Fibroblast of gingiva (primary cell): ENCODE measurements at regions not wholly inside any gene's neighbourhood (a gene's known extent, or its start where the extent isn't known, plus 50 kb on each side); places are given as distances from the start of the nearest gene placed in this dataset.

Experiments used
- DNase-seq: peaks from one replicate; pipeline ENCODE4 v3.0.0-alpha.2; 2011; ENCODE audit warnings: low read depth

DNA sequence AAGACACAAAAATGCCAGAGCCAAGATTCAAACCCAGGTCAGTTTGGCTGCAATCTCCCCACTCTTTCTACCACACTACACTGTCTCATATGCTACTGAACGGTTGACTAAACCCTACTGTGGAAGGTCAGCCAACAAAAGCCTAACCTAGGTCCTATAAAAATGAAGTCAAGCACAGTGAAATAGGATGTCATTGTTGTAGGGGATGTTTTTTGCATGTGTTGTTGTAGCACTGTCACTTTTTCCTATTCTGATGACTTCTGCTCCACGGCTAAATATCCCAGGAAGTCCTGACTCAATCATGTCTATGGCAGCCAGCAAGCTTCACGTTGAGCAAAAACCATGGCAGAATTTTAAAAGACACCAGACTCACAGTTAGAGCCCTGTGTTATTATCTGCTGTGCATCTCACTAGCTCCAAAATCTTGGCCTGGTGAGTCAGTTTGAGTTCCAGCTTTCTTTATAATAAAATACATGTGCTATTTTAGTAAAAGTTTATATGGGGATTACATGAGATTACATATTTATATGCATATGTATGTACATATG is 322.1 kb upstream of the NT5E start:
- no peak for DNase-seq

DNA sequence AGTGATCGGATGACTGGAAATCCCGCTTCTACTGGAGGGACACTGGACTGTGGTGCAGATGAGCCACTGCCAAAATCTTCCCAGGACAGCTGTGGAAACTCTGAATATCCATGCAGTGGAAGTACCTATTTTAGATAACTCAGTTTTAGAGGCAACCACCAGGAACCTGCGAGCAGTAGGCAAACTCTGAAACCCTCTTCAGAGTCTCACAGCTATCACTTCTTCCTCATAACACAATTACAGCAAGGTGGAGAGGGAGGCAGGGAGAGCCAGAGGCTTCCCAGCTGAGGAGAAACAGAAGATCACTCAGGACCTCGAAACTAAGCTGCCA is 322.8 kb upstream of the NT5E start:
- DNase-seq, result no peak

DNA sequence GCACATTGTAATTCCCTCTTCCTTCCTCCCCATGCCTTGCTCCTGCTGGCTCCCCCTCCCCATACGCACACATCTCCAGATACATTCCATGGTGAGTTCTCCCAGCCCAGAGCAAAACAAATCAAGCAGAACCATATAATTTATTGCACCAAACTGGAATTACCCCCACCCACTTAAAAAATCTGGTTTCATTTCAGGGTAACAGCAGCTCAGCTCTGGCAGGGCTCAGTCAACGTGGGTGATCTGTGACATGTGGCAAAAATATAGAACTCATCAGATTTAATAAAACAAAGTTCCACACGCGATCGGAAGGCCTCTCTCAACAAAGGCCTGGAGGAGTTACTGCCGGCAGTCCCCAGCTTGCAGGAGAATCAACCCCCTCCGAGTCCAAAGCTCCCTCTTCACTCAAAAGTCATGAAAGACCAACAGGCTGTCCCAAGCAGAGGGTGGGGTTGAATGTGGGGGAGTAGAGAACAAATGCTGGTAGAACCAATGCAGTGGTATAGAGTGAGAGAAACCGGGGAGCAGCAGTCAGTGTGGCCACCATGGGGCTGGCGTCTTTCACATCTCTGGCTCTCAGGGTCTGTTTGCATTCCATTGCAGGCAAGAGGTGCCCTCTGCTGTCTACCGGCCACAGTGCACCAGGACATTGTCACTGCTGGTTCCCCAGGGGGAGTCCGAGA is 323.3 kb upstream of the NT5E start:
- peak; percentile 66 for DNase-seq

DNA sequence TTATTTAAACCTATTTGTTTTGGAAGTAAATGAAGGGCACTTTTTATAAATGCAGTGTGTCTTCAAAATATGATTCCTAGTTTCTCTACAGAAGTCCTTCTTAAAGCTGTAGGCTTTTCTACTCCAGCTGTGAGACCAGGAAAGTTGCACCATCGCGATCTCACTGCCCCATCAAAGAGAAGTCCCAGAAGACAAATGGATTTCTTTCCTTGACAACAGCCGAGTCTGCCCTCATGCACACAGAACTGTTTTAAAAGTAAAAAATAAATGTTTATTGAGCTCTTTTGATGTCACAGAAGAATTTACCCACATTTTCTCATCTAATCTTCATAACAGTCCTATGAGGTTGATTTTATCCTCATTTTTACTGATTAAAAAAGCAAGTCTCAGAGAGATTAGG is 324.4 kb upstream of the NT5E start:
- no peak for DNase-seq

DNA sequence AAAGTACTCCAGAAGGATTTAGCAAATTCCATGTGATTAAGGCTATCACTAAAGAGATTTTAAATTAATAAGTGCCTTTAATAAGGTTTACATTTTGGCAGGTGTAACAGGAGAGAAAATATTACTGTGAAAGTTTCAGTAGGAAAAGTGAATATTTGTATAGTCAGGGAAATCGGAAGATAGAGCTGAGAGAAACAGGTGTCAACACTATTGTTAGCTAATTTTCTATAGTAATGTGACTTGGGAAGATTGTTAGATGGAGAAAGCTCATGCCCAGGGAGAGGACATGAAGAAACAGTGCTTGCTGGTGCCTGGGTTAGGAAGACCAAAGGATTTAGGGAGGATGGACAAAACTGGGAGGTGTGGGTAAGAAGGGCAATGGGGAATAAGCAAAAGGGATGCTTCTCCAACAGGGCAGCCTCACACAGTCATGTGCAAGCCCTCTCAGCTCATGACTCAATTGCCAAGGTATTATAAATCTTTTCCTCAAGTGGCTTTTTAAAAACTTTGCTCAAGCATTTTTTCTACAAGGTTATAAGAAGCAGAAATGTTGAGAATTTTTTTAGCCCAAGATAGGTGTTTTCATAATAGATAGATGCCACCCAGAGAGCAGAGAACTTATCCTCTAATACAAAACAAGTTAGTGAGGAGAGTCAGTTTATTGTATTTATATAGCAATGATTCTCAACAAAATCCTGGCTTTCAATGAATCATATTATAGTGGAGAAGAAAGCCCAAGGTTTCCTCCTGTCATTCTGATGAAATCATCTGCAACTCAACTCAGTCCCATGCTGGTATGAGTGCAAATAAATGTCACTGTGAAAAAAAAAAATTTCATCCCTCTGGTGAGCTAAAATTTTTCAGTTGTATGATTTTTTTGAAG is 325.2 kb upstream of the NT5E start:
- DNase-seq, result peak; percentile 43

DNA sequence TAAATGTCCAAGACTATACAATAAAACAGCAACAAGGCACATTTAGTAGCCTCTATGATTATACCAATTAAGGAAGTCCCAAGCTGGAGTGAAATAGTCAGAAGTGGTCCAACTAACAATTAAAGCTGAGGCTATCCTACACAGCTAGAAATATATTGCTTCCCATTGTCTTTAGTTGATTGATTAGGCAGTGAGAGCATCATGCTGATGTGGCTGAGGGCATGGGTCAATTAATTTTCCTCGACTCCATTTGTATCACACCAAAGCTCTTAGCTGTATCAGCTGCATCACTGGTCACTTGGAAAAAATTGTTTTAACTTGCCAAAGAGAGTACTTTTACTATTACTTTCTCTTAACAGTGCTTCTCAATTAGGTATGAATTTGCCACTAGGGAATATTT is 328.7 kb upstream of the NT5E start:
- DNase-seq, result no peak

DNA sequence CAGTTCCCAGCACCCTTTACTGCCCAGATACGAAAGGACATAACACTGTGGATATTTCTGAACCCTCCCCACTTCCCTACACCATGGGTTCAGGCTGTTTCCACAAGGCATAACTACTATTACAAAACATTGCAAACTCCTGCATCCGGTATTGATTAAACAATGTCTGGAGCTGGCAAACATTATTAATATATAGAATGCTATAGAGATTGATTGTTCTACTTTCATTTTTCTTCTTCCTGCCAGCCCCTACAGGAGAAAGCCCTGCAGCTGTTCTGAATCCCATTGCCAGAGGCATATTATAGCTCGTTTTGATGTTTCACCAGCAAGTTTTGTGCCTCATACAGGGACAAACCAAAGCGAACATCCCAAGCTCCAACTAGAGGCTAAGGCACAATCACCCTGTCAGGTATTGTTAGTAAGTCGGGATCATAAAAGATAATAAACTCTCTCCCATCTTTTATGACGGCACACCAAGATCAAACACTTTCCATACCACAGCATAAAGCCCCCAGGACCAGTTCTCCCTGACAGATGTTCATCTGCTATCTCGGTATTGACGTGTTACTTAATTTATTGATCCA is 331.1 kb upstream of the NT5E start:
- no peak for DNase-seq

DNA sequence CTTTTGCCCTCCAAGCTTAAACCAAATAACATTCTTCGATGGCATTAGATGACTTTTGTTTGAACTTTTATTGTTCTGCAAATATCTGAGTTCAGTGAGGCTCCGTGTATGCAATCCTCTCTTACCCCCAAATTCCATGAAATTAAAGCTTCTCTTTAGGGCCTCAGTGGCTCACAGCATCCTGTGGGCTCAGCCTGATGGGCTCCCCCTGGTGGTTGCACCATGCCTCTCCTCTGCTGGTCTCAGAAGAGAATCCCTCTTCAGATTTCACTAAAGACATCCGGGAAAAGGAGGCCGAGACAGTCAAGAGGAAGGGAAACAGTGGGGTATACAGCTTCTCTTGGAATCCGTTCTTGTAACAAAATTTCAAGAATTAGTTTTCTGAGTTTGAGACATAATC is 331.6 kb upstream of the NT5E start:
- DNase-seq, result no peak

DNA sequence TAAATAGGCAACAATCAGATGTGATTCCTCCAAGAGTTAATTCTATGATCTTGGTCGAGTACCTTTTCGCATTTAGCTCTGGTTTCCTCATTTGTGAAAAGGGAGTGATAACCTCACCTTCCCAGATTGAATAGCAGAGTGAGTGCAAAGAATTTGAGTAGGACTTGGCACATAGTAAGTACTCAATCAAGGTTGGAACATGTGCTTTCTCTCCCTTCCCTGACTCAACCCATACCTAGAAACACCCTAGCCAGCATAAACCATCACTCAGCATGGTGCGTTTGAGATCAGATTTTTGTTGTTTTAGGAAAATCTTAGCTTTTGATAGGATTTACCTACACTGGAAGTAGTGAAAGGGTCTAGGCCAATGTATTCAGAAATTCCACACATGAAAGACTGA is 333.4 kb upstream of the NT5E start:
- DNase-seq, result no peak

DNA sequence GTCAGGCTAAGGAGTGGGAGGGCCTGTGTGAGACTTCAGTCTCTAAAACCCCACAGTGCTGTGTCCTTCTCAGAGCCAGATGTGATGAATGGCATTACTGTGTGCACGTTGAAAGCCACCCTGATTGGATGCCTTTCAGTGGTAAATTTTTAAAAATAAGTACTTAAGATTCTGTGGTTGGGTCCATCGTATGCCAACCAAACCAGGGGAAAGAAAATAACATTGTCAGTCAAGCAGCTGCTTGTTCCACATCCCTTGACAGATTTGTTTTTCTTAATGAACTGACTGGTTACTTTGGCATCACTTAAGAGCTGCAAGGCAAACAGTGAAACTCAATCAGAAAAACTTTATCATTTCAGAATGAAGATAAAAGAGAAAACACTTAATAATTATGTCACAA is 334.0 kb upstream of the NT5E start:
- no peak for DNase-seq

DNA sequence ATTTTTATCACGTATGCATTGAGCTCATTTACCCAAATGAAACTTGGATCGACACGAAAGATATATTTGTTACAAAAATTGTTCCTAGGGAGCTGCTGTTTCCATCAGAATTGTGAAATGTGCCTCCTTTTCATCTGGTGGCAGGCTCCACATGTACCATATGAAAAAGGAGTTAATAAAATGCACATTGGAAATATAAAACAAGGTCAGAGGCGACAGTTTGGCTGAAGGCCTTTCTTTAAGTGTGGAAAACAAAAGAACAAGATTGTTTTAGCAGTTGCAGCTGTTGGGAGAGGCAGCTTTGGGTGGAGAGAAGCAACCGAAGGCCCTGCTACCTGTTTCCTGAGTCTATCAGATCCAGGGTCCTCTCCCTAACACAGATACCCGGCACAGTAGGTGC is 334.5 kb upstream of the NT5E start:
- DNase-seq, result peak; percentile 19

DNA sequence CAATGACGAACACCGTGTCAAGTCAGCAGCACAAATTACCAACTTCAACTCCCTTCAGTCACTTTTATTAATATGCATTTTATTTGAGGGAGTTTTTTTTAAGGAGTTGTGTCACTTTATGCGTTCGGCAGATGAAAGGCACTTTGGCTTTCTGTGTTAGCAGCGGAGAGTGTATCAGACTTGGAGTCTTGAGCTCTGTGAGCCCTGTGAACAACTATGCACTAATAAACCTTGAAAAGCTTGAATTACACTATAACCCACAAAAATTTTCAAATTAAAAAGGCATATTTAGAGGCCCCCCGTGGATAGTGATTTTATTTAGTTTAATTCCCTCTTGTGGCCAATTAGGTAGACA is 335.3 kb upstream of the NT5E start:
- DNase-seq, result no peak

DNA sequence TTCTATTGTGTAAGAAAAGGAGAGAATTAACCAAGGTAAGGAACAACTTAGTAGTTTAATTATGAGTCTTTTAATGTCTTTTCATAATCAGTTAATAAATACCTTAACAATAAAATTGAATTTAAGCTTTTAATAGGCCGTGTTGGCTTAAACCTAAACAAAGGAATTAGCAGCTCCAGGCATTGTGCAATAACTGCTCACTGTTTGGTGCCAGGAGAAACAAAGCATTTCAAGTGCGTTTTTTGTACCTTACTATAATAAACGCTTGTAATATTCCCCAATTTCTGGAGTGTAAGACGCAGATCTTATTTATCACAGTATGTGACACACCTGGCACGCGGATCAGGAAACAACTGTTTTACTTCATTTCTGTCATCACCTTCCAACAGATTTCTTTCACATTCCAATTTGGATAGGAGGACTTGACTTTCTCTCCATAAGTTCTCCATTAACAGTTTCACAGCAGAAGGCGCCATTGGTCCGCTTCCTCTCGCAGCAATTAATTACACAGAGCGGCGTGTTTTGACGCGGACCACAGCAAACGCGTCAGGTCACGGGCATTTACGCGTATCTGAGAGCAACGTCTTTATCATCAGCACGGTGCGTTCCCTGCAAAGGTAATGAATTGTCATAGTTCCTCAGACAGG is 335.8 kb upstream of the NT5E start:
- DNase-seq, result no peak

DNA sequence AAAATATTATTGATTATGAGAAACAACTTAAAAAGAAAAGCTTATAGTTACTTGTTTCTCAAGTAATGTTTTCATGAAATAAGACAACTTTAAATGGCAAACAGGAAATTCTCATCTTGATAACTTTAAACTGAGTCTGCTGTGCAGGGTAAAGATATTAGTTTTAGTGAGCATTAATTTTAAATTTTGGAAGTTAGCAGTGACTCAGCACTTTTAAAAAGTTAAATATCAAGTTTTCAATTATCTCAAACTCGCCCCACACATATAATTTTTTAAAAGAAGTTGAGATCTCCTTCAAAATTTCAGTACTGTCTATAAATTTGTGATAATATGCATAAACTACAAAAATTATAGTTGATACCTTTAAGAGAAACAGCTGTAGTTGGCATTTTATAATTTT is 337.3 kb upstream of the NT5E start:
- no peak for DNase-seq

DNA sequence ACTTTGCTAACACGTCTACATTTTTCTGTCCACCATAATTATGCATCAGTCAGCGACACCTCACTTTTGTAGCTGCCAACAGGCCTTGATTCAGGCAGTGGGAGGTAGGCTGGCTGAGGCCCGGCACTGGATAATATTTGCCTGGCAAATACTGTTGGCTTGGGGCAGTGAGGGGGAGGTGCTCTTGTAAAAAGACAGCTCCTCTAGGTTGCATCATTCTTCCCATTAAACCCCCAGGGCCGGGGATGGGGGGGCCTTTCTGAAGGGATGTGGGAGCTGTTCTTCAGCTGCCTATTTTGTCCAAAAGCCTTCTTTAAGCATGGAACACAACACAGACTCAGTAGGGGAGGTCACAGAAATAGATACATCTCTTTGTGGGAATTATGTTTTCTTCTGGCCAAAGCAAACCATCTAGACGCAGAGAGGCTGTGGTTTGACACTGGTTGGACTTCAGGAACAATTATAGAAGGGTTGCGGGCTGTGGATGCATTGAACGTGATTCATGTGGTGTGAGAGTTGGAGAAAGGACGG is 338.3 kb upstream of the NT5E start:
- peak; percentile 64 for DNase-seq

DNA sequence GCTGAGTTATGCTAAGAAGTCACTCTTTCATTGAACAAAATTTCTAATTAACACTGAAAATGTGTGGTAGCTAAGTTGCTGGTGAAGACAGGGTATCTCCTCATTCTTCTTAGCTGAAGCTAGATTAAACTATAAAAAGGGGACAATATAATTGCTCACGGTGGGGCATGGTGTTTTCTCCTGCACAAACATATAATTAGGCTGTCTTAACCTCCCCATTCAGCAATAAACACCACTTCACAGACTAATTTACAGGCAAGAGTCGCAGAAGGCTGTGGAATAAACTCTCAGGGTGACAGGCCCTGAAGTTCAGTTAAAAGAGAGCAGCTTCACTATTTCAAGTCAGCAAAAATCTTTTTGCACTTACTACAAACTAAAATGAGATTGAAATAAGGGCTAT is 338.9 kb upstream of the NT5E start:
- no peak for DNase-seq

DNA sequence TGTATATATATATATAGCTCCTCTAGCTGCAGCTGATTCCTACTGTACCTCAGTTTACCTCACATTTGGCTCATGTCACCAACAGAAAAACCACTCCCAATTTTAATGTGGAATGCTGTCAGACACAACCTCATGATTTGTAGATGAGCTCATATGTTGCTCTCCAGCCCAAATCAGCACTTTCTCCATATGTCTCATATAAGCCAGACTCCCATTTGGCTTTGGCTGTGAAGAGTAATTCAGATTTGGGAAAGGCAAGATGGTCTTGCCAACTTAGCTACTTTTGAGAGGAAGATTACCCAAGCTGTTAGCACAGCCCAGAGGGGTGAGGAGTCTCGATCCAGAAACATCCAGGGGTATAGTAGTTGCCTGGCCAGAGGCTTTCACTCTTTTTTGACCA is 342.2 kb upstream of the NT5E start:
- DNase-seq, result no peak

DNA sequence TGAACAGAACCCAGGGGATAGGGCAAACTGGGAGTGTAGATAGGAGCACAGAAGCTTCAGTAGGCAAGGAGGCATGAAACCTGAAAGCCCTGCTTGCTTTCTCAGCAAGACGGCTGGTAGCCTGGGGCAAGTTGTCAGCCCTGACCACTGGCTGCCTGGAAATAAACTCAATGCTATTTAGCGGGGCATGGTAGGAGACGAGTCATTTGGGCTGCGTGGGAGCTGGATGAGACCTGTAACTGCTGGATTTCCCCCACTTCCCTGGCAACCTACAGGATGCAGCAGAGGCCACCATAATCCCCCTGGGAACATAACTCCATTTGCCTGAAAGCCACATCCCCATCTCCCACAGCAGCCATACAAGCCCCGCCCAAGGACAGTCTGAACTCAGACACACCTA is 332.6 kb upstream of the TBX18 start:
- no peak for DNase-seq

DNA sequence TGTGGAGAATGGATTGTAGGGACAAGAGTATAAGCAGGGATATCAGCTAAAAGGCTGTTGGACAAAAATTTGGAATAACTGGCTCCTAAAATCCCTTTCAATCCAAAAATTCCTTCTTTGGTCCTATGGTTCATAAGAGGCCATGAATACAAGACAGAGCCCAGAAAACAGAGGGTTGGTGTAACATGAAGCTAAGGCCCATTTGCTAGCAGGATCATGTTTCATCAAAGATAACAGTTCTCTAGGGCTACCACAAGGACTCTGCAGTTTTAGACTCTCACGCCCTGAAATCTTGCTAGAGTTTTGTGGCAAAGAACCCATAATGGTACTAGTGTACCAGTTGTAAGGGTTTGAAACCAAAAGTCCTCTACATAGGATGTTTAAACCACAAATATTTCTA is 327.8 kb upstream of the TBX18 start:
- no peak for DNase-seq

DNA sequence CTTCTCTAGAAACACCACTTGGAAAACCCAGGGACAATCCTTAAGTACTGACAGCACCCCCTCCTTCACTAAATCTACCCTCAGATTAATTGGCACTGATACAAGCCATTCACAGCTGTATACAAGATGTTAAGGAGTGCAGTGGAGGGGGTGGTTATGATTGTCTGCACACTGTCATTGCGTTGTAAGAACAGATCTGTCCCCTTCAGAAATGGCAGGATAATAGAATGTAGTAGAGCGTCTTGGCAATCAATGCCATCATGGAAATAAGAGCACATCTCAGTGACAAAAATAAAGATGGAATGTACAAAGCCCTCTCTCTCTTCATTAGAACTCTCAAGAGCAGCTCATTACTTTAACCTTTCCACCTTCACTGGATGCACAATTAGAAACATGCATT is 324.9 kb upstream of the TBX18 start:
- no peak for DNase-seq

DNA sequence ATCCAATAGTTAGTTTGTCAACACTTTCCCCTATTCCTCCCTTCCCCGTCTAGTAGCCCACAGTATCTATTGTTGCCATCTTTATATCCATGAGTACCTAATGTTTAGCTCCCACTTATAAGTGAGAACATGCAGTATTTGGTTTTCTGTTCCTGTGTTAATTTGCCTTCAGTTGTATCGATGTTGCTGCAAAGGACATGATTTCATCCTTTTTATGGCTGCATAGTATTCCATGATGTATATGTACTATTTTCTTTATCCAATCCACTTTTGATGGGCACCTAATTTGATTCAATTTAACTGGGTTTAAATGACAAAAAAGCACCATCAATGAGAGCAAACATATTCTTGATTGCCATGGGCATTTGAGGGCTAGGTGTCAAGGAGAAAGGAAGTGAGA is 321.5 kb upstream of the TBX18 start:
- DNase-seq, result no peak

DNA sequence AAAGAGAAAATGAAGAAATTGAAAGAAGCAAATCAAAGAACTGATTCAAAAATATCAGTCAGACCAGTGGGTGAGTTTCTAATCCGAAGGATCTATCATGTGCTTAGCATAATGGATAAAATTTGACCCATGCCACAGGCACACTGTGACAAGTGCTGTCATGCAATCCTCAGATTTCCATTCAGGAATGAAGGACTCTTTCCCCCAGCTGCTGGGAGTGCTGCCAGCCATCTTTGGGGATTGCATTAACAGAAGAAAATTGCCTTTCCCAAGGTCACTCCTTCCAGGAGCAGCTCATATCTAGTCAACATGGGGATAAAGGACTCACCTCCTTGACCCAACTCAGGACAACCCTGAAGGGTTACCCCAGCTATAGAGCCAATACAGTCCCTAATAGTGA is 316.7 kb upstream of the TBX18 start:
- DNase-seq, result peak; percentile 27

DNA sequence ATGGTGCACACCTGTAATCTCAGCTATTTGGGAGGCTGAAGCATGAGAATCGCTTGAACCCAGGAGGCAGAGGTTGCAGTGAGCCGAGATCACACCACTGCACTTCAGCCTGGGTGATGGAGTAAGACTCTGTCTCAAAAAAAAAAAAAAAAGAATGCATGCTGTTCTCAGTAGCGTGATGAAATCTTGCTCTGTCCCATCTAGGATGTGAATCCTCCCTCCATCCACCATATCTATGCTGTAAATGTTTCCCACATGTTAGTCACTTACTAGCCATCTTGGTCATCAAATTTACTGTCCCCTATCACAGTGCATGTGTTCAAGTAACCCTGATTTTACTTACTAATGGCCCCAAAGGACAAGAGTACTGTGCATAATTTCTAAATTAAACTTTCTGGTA is 315.4 kb upstream of the TBX18 start:
- no peak for DNase-seq
